Neuronal stem cell (in vitro differentiated cells): ENCODE measurements at regions not wholly inside any gene's neighbourhood (a gene's known extent, or its start where the extent isn't known, plus 50 kb on each side); places are given as distances from the start of the nearest gene placed in this dataset.

Source experiments
- DNase-seq: peaks from one replicate; pipeline ENCODE4 v3.0.0-alpha.2; 2013; ENCODE audit warnings: low spot score
- H2AFZ ChIP-seq: one replicate; pipeline ENCODE4 v1.6.1; 2013; ENCODE audit warnings: mild to moderate bottlenecking, low read length, inconsistent platforms
- H2AK5ac ChIP-seq: 2 replicates; pipeline ENCODE4 v1.6.1; 2013; ENCODE audit warnings: low read depth, mild to moderate bottlenecking, inconsistent platforms, low read length, moderate library complexity, mixed read lengths
- H2BK120ac ChIP-seq: 2 replicates; pipeline ENCODE4 v1.6.1; 2013; ENCODE audit warnings: low read depth, mild to moderate bottlenecking, inconsistent platforms, low read length, moderate library complexity, mixed read lengths
- H2BK12ac ChIP-seq: one replicate; pipeline ENCODE4 v1.6.1; 2013; ENCODE audit warnings: low read length, inconsistent platforms
- H2BK15ac ChIP-seq: 2 replicates; pipeline ENCODE4 v1.6.1; 2013; ENCODE audit warnings: mild to moderate bottlenecking, low read length, inconsistent platforms, mixed read lengths
- H2BK5ac ChIP-seq: one replicate; pipeline ENCODE4 v1.6.1; 2013; ENCODE audit warnings: inconsistent platforms, mild to moderate bottlenecking, low read length, moderate library complexity
- H3K14ac ChIP-seq: one replicate; pipeline ENCODE4 v1.6.1; 2013; ENCODE audit warnings: low read length, inconsistent platforms
- H3K18ac ChIP-seq: 2 replicates; pipeline ENCODE4 v1.6.1; 2013; ENCODE audit warnings: low read length, inconsistent platforms
- H3K23ac ChIP-seq: 2 replicates; pipeline ENCODE4 v1.6.1; 2013; ENCODE audit warnings: low read depth, mild to moderate bottlenecking, mixed read lengths, low read length, inconsistent platforms; ENCODE audit not compliant: poor library complexity
- H3K27ac ChIP-seq: replicated peaks from 3 replicates; pipeline ENCODE4 v1.5.1; 2013; ENCODE audit warnings: low read length, inconsistent platforms
- H3K27me3 ChIP-seq, 3 experiments: 2 replicates each; pipeline ENCODE4 v1.6.1; 2013; ENCODE audit warnings: low read length in 3 of 3, mild to moderate bottlenecking in 2 of 3, inconsistent platforms in 1 of 3, low read depth in 1 of 3, mixed read lengths in 1 of 3, moderate library complexity in 1 of 3; ENCODE audit not compliant: control insufficient read depth in 3 of 3, insufficient read depth in 3 of 3
- H3K36me3 ChIP-seq, 2 donors: replicated peaks in 1 of 2; 2 replicates each; pipeline ENCODE4 v1.6.1; 2013; ENCODE audit warnings: low read length in 2 of 2; ENCODE audit not compliant: control insufficient read depth in 2 of 2, insufficient read depth in 2 of 2
- H3K4ac ChIP-seq: 2 replicates; pipeline ENCODE4 v1.6.1; 2013; ENCODE audit warnings: inconsistent platforms, mild to moderate bottlenecking, low read length, moderate library complexity
- H3K4me1 ChIP-seq, 2 donors: 1 replicate in 1 of 2; 2 replicates in 1 of 2; pipeline ENCODE4 v1.6.1; 2013; ENCODE audit warnings: low read length in 2 of 2, low read depth in 1 of 2; ENCODE audit not compliant: control insufficient read depth in 2 of 2, insufficient read depth in 1 of 2
- H3K4me2 ChIP-seq: one replicate; pipeline ENCODE4 v1.6.1; 2013; ENCODE audit warnings: mild to moderate bottlenecking, low read length, inconsistent platforms; ENCODE audit not compliant: insufficient read depth, poor library complexity, severe bottlenecking
- H3K4me3 ChIP-seq, 2 donors: 2 replicates each; pipeline ENCODE4 v1.5.1; 2013; ENCODE audit warnings: low read length in 2 of 2, mild to moderate bottlenecking in 2 of 2, inconsistent platforms in 1 of 2, moderate library complexity in 1 of 2
- H3K79me1 ChIP-seq: one replicate; pipeline ENCODE4 v1.6.1; 2013; ENCODE audit warnings: low read depth, mild to moderate bottlenecking, inconsistent platforms, low read length, moderate library complexity
- H3K9ac ChIP-seq: one replicate; pipeline ENCODE4 v1.6.1; 2013; ENCODE audit warnings: mild to moderate bottlenecking, low read depth, low read length, inconsistent platforms; ENCODE audit not compliant: poor library complexity
- H3K9me3 ChIP-seq, 2 donors: replicated peaks in 1 of 2; 2 replicates each; pipeline versions ENCODE3 to v1.6.1; 2013; ENCODE audit warnings: low read length in 2 of 2, mild to moderate bottlenecking in 2 of 2, inconsistent platforms in 1 of 2, low read depth in 1 of 2, mixed read lengths in 1 of 2, moderate library complexity in 1 of 2; ENCODE audit not compliant: control insufficient read depth in 2 of 2, insufficient read depth in 1 of 2
- H4K8ac ChIP-seq: one replicate; pipeline ENCODE4 v1.6.1; 2013; ENCODE audit warnings: low read depth, mild to moderate bottlenecking, inconsistent platforms, low read length, moderate library complexity
- H4K91ac ChIP-seq: one replicate; pipeline ENCODE4 v1.6.1; 2013; ENCODE audit warnings: low read length, low read depth, mild to moderate bottlenecking, inconsistent platforms; ENCODE audit not compliant: poor library complexity
- WGBS, 2 donors: extraction: QIAGEN DNeasy Blood & Tissue Kit; methylation state at CpG; one replicate each; pipeline ENCODE4 v1.1.7; 2013; ENCODE audit warnings: missing lambda C conversion rate in 2 of 2, mixed read lengths in 1 of 2; ENCODE audit not compliant: insufficient read length in 2 of 2, insufficient replicate concordance in 1 of 2; ENCODE audit errors: extremely low coverage in 2 of 2; 5-methylcytosine and 5-hydroxymethylcytosine counted together

GRCh38 chr14:81938341-81938740, 404.7 kb upstream of the SEL1L start:
- H2BK120ac ChIP-seq = no peak overlapping the region
- no peak overlapping the region for H3K9ac ChIP-seq
- H4K8ac ChIP-seq = no peak overlapping the region
- H2AK5ac ChIP-seq = no peak overlapping the region
- no peak overlapping the region for H4K91ac ChIP-seq
- no peak for DNase-seq
- no peaks in the 10 kb centered on the region for H3K36me3 ChIP-seq
- H2BK5ac ChIP-seq = no peak overlapping the region
- H2BK12ac ChIP-seq = no peak overlapping the region
- no peak overlapping the region for H2AFZ ChIP-seq
- H3K14ac ChIP-seq = no peak overlapping the region
- no peaks in the 10 kb centered on the region for H3K79me1 ChIP-seq
- no peaks in the 10 kb centered on the region for H3K9me3 ChIP-seq
- no peak overlapping the region for H3K4me3 ChIP-seq
- H2BK15ac ChIP-seq = no peak overlapping the region
- no peak overlapping the region for H3K18ac ChIP-seq
- H3K27ac ChIP-seq = no peak overlapping the region
- no CpG with 5 or more reads among the region's 3 CpGs for WGBS, 2 donors
- H3K27me3 ChIP-seq = no peaks in the 10 kb centered on the region
- H3K4me1 ChIP-seq = no peaks in the 10 kb centered on the region
- no peak overlapping the region for H3K4me2 ChIP-seq
- H3K23ac ChIP-seq = no peak overlapping the region
- H3K4ac ChIP-seq = no peak overlapping the region

- Histone ChIP-seq H2BK12ac (no peak overlapping the region), H3K9ac (no peak overlapping the region), H4K91ac (no peak overlapping the region), H3K36me3 (no peaks in the 10 kb centered on the region), H3K27me3 (no peaks in the 10 kb centered on the region), H3K4me2 (no peak overlapping the region), H2BK15ac (no peak overlapping the region), H3K14ac (no peak overlapping the region), H3K4me3 (no peak overlapping the region), H3K79me1 (no peaks in the 10 kb centered on the region), H3K23ac (no peak overlapping the region), H3K4me1 (no peaks in the 10 kb centered on the region), H2BK120ac (no peak overlapping the region), H3K4ac (no peak overlapping the region), H2BK5ac (no peak overlapping the region), H3K18ac (no peak overlapping the region), H2AFZ (no peak overlapping the region), H4K8ac (no peak overlapping the region), H2AK5ac (no peak overlapping the region), H3K9me3 (no peaks in the 10 kb centered on the region), H3K27ac (no peak overlapping the region)
- no peak for DNase-seq
- no CpG with 5 or more reads among the region's 1 CpG for WGBS, 2 donors
Measured at GRCh38 chr14:81940651-81941050, 407.0 kb upstream of the SEL1L start.

GRCh38 chr14:81942071-81942470, 408.4 kb upstream of the SEL1L start:
- Histone ChIP-seq H2BK12ac (no peak overlapping the region), H3K14ac (no peak overlapping the region), H2BK5ac (no peak overlapping the region), H3K18ac (no peak overlapping the region), H3K27ac (no peak overlapping the region), H3K27me3 (no peaks in the 10 kb centered on the region), H3K4ac (no peak overlapping the region), H4K91ac (no peak overlapping the region), H3K9ac (no peak overlapping the region), H2BK120ac (no peak overlapping the region), H3K36me3 (no peaks in the 10 kb centered on the region), H3K9me3 (no peaks in the 10 kb centered on the region), H3K4me2 (no peak overlapping the region), H2AK5ac (no peak overlapping the region), H3K4me3 (no peak overlapping the region), H2AFZ (no peak overlapping the region), H2BK15ac (no peak overlapping the region), H3K79me1 (no peaks in the 10 kb centered on the region), H3K23ac (no peak overlapping the region), H3K4me1 (peaks cover 0 to 2% of the 10 kb centered on the region in 2 donors), H4K8ac (no peak overlapping the region)
- no peak for DNase-seq

- Histone ChIP-seq H3K4ac (no peak overlapping the region), H3K79me1 (no peaks in the 10 kb centered on the region), H2AK5ac (no peak overlapping the region), H3K36me3 (no peaks in the 10 kb centered on the region), H3K9ac (no peak overlapping the region), H4K8ac (no peak overlapping the region), H2BK12ac (no peak overlapping the region), H3K18ac (no peak overlapping the region), H3K23ac (no peak overlapping the region), H2AFZ (no peak overlapping the region), H3K4me1 (peaks cover 0 to 2% of the 10 kb centered on the region in 2 donors), H4K91ac (no peak overlapping the region), H2BK5ac (no peak overlapping the region), H3K4me3 (no peak overlapping the region), H3K4me2 (no peak overlapping the region), H2BK120ac (no peak overlapping the region), H3K27me3 (no peaks in the 10 kb centered on the region), H3K14ac (no peak overlapping the region), H3K9me3 (no peaks in the 10 kb centered on the region), H2BK15ac (no peak overlapping the region), H3K27ac (no peak overlapping the region)
- no CpG with 5 or more reads among the region's 3 CpGs for WGBS, 2 donors
- DNase-seq = no peak
Measured at GRCh38 chr14:81946375-81946774, 412.7 kb upstream of the SEL1L start.
